ENCODE measurements at regions not wholly inside any gene's neighbourhood (a gene's known extent, or its start where the extent isn't known, plus 50 kb on each side); places are given as distances from the start of the nearest gene placed in this dataset.
"Not testable (repeated sequence)": the region's sequence is repeated elsewhere in the genome, so short reads cannot be mapped to it uniquely, and the experiment has no call there.

DNA sequence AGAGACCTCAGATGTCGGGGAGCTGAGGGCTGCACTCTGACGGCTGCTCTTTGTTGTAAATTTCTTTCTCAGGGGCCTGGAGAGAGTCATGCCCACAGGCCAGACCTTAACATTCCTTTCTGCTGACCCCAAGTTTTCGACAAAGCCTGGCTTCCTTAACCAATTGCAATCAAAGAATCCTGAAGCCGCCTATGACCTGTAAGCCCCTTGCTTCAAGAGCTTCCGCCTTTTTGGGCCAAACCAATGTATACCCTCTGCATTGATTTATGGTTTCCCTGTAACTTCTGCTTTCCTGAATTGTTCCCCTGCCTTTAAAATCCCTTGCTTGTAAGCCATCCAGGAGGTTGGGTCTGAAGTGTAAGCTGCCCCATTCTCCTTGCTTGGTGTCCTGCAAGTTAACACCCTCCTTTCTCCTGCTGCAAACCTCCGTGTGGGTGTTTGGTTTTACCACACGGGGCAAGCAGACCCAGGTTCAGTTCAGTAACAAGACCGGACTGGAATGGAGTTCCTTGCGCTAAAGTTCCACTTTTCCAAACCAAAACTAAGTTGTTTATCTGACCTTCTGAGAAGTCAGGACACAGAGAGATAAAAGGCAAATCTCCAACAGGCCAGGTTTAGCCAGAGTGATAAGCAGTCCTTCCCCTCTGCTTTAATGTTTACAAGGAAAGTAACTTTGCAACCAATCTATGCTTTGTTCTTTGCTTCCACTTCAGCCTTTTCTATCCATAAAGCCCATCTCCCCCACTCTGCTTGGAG lies 141.6 kb downstream of the KCNJ12 start:
- DNase-seq, result no peak

DNA sequence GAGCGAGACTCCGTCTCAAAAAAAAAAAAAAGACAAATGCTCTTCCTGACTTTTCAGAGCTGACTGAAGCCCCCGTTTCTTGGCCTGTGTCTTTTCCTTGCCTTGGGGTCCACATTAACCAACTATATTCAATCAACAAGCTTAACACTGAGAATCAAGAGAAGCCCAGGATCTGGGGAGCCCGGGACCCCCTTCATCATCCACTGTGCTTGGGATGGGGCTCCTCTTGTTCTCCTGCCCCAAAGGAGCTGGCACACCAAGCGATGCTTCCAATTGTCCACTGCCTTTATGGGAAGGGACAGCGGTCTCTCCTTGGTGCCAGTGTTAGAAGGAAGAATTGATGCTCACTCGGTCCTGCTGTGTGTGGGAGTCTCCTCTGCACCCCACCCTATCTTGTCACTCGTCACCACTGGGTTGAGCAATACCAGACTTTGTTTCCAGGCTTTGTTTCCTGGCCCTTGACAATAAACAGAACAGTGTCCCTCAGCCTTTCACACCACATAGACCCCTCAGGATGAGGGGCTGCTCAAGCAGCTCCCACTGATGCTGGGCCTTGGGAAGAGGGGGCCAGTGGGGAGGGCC lies 146.7 kb downstream of the KCNJ12 start:
- DNase-seq, result no peak

DNA sequence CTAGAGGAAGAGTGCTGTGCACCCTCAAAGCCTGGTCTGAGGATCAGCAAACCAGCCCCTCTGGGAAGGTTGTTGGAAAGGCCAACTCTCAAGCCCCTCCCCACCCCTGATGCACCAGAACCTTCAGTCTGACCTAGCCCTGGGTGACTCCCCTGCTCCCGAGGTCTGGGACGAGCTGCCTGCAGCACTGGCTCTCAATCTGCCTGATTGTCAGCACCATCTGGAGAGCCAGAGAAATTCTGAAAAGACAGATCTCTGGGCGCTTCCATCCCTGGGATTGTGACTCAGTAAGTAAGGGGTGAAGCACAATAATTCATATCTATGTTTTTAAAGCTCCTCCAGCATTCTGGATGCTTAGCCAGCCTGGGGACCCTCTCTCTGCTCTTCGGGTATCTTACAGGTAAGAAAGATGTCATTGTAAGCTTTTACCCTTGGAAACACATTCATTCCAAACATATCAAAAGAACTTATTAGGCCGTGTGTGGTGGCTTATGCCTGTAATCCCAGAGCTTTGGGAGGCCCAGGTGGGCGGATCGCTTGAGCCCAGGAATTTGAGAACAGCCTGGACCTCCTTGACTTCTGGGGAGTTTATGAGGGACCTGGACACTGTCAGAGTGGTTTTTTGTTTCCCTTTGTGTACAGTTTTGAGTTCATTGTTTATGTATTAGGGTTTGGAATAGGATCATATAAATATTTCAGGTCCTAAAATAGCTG lies 147.5 kb downstream of the KCNJ12 start:
- no peak for DNase-seq

DNA sequence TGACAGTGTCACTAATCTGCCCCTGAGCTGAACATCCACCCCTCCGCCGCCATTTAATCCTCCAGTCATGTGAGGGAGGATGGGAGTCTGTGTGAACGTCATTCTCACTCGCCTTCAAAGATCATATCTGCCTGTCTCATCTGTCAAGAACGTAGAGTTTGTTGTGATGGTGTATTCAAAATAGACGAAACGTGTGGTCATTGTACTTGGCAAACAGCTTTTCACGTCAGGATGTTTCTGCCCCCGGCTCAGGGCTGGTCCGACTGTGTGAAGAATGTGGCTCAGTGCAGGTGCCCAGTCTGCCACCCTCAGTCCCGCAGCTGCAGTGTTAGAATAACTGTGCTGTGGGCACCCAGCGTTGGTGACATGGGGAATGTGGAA lies 148.0 kb downstream of the KCNJ12 start:
- no peak for DNase-seq

DNA sequence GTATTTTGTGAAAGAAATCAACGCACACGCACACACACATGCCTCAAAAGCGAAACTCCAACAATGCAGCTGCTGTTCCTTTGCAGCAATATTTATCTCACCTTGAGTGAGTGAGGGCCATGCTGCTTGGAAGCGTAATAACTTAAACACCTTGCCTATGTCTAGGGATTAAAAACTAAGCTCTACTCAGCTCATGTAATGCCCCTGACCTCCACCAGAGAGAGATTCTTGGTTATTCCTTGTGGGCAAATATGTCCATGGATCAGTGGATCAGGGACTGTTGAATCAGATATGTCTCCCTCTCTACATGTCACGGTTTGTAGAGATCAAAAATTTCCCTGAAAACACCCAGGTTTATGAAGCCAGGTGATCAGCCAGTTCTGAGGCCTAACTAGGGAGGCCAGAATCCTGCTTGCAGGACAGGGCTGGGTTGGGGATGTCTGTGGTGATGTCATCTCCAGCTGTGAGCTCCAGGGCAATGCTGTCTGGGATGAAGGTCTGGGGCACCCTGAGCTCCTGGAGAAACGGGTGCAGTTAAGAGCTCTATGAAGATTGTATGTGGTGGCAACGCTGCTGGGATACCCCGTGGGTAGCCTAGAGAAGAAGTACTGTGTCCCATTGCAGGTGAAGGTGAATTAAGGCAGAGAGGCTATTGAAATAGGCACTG lies 149.4 kb downstream of the KCNJ12 start:
- no peak for DNase-seq

DNA sequence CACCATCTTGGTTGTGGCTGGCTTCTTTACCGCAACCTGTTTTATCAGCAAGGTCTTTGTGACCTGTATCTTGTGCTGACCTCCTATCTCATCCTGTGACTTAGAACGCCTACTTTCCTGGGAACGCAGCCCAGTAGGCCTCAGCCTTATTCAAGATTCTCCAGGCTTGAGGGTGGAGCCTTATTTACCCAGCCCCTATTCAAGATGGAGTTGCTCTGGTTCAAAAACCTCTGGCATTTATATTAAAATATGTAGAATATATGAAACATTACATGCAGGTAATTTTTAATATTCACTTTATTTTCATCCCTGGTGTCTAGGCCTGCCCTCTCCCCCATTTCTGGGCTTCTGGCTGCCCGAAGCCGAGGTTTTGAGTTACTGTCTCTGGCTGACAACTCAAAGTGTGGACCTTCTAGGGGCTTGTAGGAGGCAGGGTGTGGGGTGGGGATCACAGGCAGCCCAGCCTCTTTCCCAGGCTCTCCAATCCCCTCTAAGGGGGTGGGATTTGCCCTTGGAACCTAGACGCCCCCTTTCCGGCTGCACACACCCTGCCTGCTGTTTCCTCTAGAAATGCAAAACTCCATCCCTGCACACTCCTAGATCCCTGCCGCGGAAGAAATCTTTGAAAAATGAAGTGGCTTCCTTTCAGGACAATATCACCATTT lies 152.0 kb downstream of the KCNJ12 start:
- DNase-seq, result no peak

DNA sequence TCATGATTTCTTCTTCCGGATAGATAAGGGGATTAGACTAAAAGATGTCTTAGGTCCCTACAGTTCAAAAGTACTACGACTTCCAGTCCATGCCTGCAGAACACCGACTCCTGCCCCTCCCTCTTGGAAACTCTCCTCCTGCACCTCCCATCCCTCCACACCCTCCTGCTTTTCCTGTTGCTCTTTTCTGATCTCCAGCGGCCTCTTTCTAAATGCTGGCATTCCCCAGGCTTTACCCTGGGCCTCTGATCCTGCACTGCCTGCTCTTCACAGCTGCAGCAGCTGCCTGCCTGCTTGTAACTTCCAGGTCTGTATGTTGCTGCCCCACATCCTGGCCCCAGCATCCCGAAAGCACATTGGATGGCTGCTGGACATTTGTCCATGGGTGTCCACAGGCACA lies 154.2 kb downstream of the KCNJ12 start:
- no peak for DNase-seq

DNA sequence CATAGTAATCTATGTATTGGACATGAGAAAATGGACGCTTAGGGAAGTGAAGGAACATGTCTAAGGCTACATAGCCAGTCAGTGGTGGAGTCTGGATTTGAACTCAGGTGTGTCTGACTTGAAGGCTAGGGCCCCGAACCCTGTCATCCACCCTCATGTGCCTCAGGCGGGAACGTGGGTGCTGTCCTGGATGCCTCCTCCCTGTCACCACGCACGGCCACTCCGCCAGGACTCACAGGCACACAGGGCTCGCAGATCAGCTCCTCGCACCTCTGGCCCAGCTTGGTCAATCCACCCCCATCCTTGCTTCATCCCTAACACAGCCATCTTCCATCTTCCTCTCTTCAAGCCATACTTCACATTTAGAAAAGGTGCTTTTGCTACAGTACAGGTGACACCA lies 154.7 kb downstream of the KCNJ12 start:
- no peak for DNase-seq

DNA sequence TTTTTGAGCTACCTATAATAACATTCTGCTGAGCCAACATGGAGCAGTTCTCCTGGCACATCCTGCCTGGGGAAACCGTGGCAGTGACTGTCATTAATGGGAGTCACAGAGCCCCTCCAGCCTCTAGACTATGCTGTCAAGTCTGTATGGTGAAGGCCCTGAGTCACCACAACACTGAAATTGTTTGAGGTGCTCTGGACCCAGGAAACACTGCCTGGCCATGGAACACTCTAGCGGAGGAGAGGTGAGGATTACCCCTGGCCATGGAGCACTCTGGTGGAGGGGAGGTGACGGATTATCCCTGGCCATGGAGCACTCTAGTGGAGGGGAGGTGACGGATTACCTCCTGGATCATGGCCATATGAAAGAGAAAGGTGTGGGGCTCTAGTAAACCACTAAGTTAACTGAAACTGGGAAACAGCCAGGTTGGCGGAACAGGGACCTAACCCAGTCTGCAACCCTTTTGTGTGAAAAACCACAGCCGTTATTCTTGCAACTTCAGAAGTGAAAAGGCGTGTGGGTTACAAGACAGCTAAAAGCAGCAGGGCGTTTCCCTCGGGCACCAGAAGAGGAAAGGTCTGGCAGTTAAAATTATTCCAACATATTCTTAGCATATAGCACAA lies 156.7 kb downstream of the KCNJ12 start:
- no peak for DNase-seq

DNA sequence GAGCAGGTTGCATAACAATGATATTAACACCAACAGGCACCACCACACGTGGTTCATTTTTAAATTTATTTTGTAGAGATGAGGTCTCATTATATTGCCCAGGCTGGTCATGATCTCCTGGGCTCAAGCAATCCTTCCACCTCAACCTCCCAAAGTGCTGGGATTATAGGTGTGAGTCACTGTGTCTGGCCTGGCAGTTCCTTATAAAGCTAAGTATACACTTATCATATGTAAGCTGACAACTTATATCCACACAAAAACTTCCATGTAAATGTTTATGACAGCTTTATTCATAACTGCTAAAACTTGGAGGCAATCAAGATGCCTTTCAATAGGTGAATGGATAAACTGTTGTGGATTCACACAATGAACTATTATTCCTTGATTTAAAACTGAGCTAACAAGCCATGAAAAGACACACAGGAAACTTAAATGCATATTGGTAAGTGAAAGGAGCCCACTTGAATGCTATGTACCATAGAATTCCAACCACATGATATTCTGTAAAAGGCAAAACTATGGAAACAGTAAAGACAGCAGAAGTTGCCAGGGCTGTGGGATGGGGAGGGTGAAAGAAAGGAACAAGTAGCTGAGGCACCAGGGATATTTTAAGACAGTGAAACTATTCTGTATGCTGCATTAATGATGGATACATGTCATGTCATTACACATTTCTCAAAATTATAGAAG lies 156.5 kb upstream of the KCNJ18 start:
- DNase-seq, result no peak

DNA sequence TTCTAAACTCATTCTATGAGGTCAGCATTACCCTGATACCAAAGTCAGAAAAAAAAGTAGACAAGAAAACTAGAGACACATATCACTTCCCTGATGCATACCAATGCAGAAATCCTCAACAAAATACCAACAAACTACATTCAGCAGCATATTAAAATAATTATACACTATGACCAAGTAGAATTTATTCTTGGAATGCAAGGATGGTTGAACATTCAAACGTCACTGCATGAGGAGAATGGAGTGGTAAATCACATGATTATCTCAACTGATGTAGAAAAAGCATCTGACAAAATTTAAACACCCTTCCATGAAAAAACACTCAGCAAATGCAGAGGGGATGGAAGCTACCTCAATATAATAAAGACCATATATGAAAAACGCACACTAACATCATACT lies 155.0 kb upstream of the KCNJ18 start:
- DNase-seq, result no peak

DNA sequence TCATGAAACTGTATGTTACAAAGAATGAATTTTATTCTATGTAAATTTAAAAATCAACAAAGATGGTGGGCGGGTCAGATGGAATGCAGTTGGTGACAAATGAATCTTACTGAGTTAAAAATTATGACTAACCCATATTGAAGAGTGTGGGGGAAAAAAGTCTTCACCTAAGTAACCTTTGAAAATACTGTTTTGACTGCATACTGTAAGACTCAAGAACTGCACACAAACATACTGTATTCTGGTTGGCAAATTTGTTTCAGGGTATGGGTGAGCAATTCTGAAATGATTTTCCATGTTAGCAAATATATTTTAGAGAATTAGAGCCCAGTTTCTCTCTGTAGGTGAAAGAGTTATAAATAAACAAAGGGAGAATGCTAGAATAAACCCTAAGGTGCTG lies 153.7 kb upstream of the KCNJ18 start:
- DNase-seq, result no peak

DNA sequence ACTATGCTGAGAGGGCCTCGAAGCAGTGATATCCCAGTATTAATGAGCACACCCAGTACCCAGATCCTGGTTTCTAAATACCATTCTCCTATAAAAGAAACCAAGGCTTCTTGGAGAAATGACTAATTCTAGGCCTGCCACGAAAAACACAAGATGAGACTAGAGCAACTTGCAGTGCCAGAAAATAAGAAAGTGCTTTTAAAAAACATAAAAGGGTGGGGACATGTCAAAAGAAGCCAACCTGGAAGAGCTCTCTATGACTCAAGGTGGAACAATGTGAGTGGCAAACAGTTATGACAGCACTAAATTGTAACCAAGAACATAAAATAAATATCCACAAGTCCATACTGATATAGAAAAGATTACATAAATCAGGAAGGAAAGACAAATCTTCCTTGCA lies 153.2 kb upstream of the KCNJ18 start:
- no peak for DNase-seq

DNA sequence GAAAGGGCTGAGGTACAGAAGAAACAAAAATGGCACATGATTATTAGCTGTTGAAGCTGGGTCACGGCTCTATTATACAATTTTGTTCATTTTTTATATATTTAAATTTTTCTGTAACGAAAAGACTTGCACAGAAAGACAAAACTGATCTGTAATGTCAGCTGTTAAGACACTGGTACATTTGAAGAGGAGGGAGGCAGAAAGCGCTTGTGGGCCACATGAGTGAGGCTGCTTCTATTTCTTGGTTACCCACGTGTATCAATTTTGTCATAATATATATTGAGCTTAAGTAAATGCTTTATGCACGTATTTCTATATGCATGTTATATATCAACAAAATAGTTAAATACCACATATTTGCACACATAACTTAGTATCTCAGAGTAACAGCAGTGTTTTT lies 151.8 kb upstream of the KCNJ18 start:
- DNase-seq, result no peak

DNA sequence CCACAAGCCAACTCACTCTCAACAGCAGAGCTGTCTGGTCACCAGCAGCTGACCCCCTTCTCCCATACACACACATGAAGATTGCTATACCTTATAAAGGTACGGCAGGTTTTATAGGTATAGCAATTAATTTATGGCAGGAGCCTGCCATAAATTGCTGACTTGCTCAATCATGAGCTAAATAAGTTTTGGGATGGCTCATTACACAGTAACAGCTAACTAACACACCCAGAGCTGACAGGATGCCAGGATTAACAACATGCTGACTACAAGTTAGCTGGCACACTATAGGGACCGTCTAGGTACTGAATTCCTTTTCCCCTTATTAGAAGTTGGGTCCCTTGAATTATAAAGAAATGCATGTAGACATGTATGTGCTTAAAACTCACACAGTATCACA lies 150.3 kb upstream of the KCNJ18 start:
- DNase-seq, result no peak

DNA sequence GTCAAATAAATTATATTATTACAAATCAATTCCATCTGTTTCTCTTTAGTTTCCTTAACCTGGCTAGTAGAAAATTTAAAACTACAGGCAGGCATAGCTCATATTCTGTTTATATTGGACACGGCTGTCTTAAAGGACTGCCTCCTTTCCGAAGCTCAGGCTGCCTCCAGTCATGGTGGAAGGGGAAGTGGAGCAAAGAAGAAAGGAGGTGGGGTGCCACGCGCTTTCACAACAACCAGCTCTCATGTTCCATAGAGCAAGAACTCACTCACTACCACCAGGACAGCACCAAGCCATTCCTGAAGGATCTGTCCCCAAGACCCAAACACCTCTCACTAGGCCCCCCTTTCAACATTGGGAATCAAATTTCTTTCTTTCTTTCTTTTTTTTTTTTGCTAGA lies 149.3 kb upstream of the KCNJ18 start:
- DNase-seq, result no peak

DNA sequence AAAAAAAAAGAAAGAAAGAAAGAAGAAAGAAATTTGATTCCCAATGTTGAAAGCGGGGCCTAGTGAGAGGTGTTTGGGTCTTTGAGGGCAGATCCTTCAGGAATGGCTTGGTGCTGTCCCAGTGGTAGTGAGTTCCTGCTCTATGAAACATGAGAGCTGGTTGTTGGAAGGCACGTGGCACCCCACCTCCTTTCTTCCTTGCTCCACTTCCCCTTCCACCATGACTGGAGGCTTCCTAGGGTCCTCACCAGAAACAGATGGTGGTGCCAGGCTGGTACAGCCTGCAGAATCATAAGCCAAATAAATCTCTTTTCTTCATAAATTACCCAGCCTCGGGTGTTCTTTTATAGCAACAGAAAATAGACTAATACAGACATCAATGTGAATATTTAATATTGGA lies 147.3 kb upstream of the KCNJ18 start:
- DNase-seq, result no peak

DNA sequence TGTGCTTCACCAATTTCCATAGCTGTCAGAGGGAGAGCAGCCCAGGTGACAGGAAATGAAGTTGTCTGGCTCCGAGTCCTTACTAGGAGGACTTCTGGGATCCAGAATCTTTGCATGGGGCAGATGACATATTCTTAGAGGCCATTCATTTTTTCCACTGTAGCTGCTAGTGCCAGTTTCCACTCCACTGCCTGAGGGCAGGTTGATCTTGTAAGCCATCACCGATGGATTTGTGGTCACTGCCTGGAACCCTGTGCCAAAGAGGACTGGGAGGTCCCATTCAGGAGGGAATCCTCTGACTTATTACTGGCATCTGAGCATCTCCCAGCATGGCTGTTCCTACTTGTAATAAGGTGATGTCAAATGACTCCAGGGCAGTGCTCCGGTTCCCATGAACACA lies 144.1 kb upstream of the KCNJ18 start:
- DNase-seq, result no peak

DNA sequence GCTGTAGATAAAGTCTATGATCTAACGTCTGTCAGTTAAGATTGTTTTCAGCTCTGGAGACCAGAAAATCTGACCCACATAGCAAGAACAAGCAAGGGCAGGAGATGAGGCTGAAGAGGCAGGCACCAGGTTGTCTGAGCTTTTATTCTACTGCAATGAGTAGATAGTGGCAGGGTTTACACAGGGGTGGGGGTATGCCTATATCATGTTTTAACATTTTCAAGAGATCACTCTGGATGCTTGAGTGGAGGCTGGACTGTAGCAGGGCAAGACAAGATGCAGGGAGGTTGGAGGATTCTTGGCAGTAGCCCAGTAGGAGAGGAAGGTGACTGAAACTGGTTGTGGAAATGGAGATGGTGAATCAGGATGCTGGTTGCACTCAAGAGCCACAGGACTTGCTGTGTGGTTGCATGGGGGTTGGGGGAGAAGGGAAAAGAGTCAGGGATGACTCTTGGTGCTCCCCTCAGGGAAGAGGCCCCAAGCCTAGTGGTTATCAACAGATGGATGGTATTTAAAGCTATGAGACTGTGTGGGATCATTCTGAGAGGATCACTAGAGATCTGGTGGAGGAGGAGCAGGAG lies 143.1 kb upstream of the KCNJ18 start:
- DNase-seq, result no peak

DNA sequence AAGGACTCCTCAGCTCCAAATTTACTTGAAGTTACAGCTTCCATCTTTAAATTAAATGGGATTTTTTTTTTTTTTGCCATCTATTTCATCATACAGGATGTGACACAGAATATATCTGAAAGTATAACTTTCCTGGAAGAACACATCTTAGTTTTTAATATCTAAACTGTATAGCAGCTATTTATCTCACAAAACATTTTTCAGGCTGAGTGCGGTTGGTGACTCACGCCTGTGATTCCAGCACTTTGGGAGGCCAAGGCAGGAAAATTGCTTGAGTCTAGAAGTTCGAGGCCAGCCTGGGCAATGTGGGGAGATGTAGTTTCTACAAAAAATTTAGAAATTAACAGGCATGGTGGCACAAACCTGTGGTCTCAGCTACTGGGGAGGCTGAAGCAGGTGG lies 142.3 kb upstream of the KCNJ18 start:
- not testable (repeated sequence) for DNase-seq

DNA sequence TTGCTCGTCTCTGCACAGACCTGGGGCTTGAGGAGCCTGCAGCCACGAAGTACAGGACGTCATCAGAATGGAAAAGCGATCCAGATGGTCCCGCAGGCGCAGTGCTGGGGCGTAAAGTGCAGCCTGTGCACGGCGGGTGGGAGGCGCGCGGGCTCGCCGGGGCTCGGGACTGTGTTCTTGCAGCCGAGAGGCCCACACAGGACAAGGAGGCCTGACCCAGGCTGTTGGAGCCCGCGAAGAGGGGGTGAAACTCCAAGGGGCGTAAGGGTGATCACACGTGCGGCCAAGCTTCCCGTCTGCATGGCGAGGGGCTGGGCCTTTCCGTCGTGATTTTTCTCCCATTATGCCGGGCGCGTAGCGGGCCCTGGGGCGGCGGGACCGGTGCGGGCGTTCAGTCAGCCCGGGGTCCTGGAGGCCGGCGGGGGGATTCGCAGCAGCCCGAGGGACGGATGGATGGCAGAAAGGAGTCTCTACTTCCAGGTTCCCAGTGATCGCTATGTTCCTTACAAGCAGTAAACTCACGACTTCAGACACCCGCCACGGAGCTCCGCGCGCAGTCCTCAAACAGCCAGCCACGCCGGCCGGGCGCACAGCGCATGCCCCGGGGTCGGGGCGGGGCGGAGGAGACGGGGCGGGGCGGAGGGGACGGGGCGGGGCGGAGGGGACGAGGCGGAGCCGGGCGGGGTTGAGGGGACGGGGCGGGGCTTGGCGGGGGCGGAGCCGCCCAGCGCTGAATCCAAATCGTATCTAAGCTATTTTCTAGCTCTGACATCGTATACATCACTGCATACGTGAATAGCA lies 141.0 kb upstream of the KCNJ18 start:
- peak; percentile 70 for DNase-seq
